ENCODE measurements at regions not wholly inside any gene's neighbourhood (a gene's known extent, or its start where the extent isn't known, plus 50 kb on each side); places are given as distances from the start of the nearest gene placed in this dataset.

DNA sequence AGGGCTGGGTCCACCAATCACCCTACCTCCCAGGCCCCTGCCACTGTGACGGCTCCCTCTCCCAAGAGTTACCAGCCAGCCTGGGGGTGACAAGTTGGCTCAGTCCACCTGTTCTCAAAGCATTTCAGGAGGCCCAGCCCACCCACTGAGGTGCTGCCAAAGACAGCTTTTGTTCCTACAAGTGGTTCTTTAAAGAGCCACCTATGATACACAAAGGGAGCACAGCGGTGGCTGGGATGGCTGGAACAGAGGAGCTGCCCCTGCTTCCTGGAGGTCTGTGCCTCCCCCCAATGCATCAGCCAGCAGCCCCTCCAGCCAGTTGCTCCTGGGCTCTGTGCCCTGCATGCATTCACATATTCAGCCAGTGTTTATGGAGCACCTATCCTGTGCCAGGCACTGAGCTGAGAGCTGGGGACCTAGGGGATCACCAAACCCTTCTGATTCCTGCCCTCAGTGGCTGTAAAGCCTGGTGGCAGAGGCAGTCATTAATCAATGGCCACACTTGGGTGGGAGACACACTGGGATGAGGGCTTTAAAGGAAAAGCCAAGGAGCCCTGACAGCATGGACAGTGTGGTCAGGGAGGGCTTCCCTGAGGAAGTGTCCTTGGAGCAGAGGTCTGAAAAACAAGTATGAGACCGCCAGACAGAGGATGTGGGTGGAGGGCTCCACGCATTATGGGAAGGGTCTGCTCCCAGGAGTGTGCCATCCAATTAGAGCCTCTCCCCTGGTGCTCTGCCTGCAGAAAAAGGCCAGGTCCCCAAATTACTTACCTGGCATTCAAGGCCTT lies 107.1 kb upstream of the LINGO1 start (continued):
- TF ChIP-seq, protein P1, sequence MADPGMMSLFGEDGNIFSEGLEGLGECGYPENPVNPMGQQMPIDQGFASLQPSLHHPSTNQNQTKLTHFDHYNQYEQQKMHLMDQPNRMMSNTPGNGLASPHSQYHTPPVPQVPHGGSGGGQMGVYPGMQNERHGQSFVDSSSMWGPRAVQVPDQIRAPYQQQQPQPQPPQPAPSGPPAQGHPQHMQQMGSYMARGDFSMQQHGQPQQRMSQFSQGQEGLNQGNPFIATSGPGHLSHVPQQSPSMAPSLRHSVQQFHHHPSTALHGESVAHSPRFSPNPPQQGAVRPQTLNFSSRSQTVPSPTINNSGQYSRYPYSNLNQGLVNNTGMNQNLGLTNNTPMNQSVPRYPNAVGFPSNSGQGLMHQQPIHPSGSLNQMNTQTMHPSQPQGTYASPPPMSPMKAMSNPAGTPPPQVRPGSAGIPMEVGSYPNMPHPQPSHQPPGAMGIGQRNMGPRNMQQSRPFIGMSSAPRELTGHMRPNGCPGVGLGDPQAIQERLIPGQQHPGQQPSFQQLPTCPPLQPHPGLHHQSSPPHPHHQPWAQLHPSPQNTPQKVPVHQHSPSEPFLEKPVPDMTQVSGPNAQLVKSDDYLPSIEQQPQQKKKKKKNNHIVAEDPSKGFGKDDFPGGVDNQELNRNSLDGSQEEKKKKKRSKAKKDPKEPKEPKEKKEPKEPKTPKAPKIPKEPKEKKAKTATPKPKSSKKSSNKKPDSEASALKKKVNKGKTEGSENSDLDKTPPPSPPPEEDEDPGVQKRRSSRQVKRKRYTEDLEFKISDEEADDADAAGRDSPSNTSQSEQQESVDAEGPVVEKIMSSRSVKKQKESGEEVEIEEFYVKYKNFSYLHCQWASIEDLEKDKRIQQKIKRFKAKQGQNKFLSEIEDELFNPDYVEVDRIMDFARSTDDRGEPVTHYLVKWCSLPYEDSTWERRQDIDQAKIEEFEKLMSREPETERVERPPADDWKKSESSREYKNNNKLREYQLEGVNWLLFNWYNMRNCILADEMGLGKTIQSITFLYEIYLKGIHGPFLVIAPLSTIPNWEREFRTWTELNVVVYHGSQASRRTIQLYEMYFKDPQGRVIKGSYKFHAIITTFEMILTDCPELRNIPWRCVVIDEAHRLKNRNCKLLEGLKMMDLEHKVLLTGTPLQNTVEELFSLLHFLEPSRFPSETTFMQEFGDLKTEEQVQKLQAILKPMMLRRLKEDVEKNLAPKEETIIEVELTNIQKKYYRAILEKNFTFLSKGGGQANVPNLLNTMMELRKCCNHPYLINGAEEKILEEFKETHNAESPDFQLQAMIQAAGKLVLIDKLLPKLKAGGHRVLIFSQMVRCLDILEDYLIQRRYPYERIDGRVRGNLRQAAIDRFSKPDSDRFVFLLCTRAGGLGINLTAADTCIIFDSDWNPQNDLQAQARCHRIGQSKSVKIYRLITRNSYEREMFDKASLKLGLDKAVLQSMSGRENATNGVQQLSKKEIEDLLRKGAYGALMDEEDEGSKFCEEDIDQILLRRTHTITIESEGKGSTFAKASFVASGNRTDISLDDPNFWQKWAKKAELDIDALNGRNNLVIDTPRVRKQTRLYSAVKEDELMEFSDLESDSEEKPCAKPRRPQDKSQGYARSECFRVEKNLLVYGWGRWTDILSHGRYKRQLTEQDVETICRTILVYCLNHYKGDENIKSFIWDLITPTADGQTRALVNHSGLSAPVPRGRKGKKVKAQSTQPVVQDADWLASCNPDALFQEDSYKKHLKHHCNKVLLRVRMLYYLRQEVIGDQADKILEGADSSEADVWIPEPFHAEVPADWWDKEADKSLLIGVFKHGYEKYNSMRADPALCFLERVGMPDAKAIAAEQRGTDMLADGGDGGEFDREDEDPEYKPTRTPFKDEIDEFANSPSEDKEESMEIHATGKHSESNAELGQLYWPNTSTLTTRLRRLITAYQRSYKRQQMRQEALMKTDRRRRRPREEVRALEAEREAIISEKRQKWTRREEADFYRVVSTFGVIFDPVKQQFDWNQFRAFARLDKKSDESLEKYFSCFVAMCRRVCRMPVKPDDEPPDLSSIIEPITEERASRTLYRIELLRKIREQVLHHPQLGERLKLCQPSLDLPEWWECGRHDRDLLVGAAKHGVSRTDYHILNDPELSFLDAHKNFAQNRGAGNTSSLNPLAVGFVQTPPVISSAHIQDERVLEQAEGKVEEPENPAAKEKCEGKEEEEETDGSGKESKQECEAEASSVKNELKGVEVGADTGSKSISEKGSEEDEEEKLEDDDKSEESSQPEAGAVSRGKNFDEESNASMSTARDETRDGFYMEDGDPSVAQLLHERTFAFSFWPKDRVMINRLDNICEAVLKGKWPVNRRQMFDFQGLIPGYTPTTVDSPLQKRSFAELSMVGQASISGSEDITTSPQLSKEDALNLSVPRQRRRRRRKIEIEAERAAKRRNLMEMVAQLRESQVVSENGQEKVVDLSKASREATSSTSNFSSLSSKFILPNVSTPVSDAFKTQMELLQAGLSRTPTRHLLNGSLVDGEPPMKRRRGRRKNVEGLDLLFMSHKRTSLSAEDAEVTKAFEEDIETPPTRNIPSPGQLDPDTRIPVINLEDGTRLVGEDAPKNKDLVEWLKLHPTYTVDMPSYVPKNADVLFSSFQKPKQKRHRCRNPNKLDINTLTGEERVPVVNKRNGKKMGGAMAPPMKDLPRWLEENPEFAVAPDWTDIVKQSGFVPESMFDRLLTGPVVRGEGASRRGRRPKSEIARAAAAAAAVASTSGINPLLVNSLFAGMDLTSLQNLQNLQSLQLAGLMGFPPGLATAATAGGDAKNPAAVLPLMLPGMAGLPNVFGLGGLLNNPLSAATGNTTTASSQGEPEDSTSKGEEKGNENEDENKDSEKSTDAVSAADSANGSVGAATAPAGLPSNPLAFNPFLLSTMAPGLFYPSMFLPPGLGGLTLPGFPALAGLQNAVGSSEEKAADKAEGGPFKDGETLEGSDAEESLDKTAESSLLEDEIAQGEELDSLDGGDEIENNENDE (IDR thresholded peaks at IDR 0.05; ENCODE audit: insufficient replicate concordance, low read length), result no peak
- TF ChIP-seq EP300 (IDR thresholded peaks at IDR 0.05; ENCODE audit: borderline replicate concordance in 1 of 2, low read depth in 2 of 2, low read length in 2 of 2), result peak; percentile 29 to 76; a peak in 2 of 3 replicates
- peak; percentile 50; the same call in 1 of the 2 replicates for TF ChIP-seq EGR1 (IDR thresholded peaks at IDR 0.05; ENCODE audit: borderline replicate concordance, low read depth, low read length)
- TF ChIP-seq CREB1 (IDR thresholded peaks at IDR 0.05), result 0 out of 2 replicates have a peak, but pooled peaks have one; percentile 14
- TF ChIP-seq EZH2 (IDR thresholded peaks at IDR 0.05; ENCODE audit: low read depth, low read length, severe bottlenecking), result no peak
- TF ChIP-seq SIN3A (conservative IDR thresholded peaks at IDR 0.05 in 1 of 2, IDR thresholded peaks at IDR 0.05 in 1 of 2; ENCODE audit: low read depth in 1 of 2, low read length in 2 of 2), result 0 out of 4 replicates have a peak, but pooled peaks of 1 of the 2 experiments have one; percentile 50
- 0 out of 2 replicates have a peak, but pooled peaks have one; percentile 42 for TF ChIP-seq YY1 (IDR thresholded peaks at IDR 0.05; ENCODE audit: low read depth, low read length)
- TF ChIP-seq TBP (IDR thresholded peaks at IDR 0.05; ENCODE audit: low read depth, low read length), result no peak
- TF ChIP-seq TAF7 (optimal IDR thresholded peaks at IDR 0.05; ENCODE audit: borderline replicate concordance, low read depth, low read length), result peak; percentile 55

All from H1 (cell line).